ENCODE measurements at regions not wholly inside any gene's neighbourhood (a gene's known extent, or its start where the extent isn't known, plus 50 kb on each side); places are given as distances from the start of the nearest gene placed in this dataset.

DNA sequence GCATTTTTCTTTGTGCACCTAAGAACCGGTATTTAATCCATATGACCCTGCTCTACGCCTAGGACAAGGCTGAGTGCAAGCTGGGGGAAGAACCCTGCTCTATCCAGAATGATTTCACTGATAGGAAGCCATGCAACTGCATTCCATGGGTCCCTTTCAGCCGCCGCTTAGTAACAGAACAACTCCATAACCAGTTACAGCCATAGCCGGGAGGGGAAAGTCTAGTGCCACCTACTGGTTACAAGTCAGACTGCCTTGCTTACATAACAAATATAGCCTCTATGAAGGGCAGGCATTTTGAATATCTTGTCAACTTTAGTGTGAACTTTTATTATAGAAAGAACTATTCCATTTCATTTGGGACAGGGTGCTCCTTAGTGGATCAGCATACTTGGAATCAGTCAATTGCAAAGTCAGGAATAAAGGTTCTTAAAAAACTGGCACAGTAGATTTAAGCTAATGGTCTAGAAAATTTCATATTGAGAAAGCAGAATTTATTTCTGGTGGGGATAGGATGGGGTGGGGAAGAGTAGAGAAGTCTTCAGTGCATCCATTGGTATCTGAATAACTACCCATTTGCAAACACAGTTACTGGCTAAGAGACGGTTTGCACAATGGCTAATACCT, 521.7 kb downstream of the ADRA2A start:
- Histone ChIP-seq H3K27me3 (replicated peaks in 1 of 2; ENCODE audit: control insufficient read depth in 2 of 2, insufficient read depth in 2 of 2, low read length in 1 of 2) (no peaks in the 10 kb centered on the region; a peak in 1 of 4 replicates), H3K4me2 (ENCODE audit: control insufficient read depth, insufficient read depth) (no peak overlapping the region), H3K9me3 (replicated peaks; ENCODE audit: control insufficient read depth, insufficient read depth, low read length) (no peaks in the 10 kb centered on the region), H3K27ac (ENCODE audit: control insufficient read depth, insufficient read depth) (no peak overlapping the region), H3K79me2 (ENCODE audit: control insufficient read depth, insufficient read depth, low read length) (no peaks in the 10 kb centered on the region), H3K4me3 (no peak overlapping the region), H4K20me1 (ENCODE audit: control insufficient read depth, insufficient read depth) (no peaks in the 10 kb centered on the region), H3K9ac (ENCODE audit: control insufficient read depth, insufficient read depth, low read length) (no peak overlapping the region), H3K36me3 (ENCODE audit: control insufficient read depth in 2 of 2, insufficient read depth in 2 of 2, low read length in 1 of 2) (no peaks in the 10 kb centered on the region), H2AFZ (ENCODE audit: control insufficient read depth, low read depth, low read length) (no peak overlapping the region), H3K4me1 (ENCODE audit: control insufficient read depth, insufficient read depth, low read length) (no peaks in the 10 kb centered on the region; the same call in 1 of the 2 replicates)
- BruUV-seq (replicated peaks), result no TSS peak
- intact Hi-C loops (cut with micrococcal nuclease; ENCODE audit: unreplicated experiment), result loop anchor here (5.0 to 10.0 kb wide), 3 partner anchors 434 to 851 kb away; partner anchors contain the start of gene ADRA2A
- ChIA-PET CTCF (interaction anchor here (0.8 to 3.0 kb wide), 27 partner anchors 9 to 988 kb away, joined by 3 to 18 read pairs (median 4); no protein-coding TSS in a partner anchor), RAD21 (ENCODE audit: unreplicated experiment) (interaction anchor here (0.9 to 1.2 kb wide), 3 partner anchors 680 to 1292 kb away, joined by 3 to 4 read pairs (median 3); no protein-coding TSS in a partner anchor), POLR2A (no interaction called here), SMC1A (ENCODE audit: uncharacterized antibody, unreplicated experiment) (interaction anchor here (0.7 to 2.6 kb wide), 10 partner anchors 20 to 990 kb away, joined by 3 to 7 read pairs (median 4); partner anchors contain the start of gene ADRA2A)
- ATAC-seq (peak; percentile 96), DNase-seq (ENCODE audit: low read depth, low spot score) (peak; percentile 3), FAIRE-seq (peak; percentile 80)
- in situ Hi-C loops (cut with MboI), result no loop called here
- 7% methylated on average over 6 of the region's 6 CpGs for WGBS (ENCODE audit: insufficient coverage, insufficient replicate concordance, low lambda C conversion rate, missing lambda C conversion rate)
- TF ChIP-seq SMC3 (IDR thresholded peaks at IDR 0.05; ENCODE audit: borderline replicate concordance, low read length), result peak; percentile 59; the same call in 1 of the 2 replicates
- TF ChIP-seq BRCA1 (IDR thresholded peaks at IDR 0.05; ENCODE audit: low read depth, low read length), result no peak
- no peak for TF ChIP-seq PAX5 (IDR thresholded peaks at IDR 0.05; ENCODE audit: borderline replicate concordance, low read depth, low read length)
- no peak for TF ChIP-seq E2F4 (IDR thresholded peaks at IDR 0.05; ENCODE audit: low read depth, low read length)
- no peak for TF ChIP-seq RBBP5 (conservative IDR thresholded peaks at IDR 0.05)
- TF ChIP-seq CTCF (IDR thresholded peaks at IDR 0.05 in 2 of 3, conservative IDR thresholded peaks at IDR 0.05 in 1 of 3; ENCODE audit: control insufficient read depth in 2 of 3, extremely low read depth in 1 of 3, insufficient read depth in 1 of 3, low read depth in 3 of 3, low read length in 3 of 3), result peak; percentile 75 to 87 (median 78)
- no peak for TF ChIP-seq ZNF24 (IDR thresholded peaks at IDR 0.05)
- no peak for TF ChIP-seq PBX3 (IDR thresholded peaks at IDR 0.05; ENCODE audit: insufficient replicate concordance, low read depth, low read length)
- TF ChIP-seq RAD21 (IDR thresholded peaks at IDR 0.05; ENCODE audit: insufficient read depth, low read depth, low read length), result peak; percentile 59
- TF ChIP-seq NFXL1 (IDR thresholded peaks at IDR 0.05; ENCODE audit: borderline replicate concordance), result no peak
- peak; percentile 66; the same call in 1 of the 2 replicates for TF ChIP-seq YY1 (IDR thresholded peaks at IDR 0.05; ENCODE audit: low read depth, low read length)
